ENCODE measurements at regions not wholly inside any gene's neighbourhood (a gene's known extent, or its start where the extent isn't known, plus 50 kb on each side); places are given as distances from the start of the nearest gene placed in this dataset.

GRCh38 chr10:3429676-3430075, 257.1 kb upstream of the PITRM1 start:
- no peak for TF ChIP-seq CTCF (IDR thresholded peaks at IDR 0.05; ENCODE audit: insufficient read depth, low read length)
- no peak for TF ChIP-seq POLR2AphosphoS5 (IDR thresholded peaks at IDR 0.05; ENCODE audit: low read depth)
- no peak for TF ChIP-seq GABPA (IDR thresholded peaks at IDR 0.05; ENCODE audit: low read depth)
- no peak for TF ChIP-seq REST (IDR thresholded peaks at IDR 0.05; ENCODE audit: insufficient replicate concordance, low read depth)
- TF ChIP-seq SPI1 (IDR thresholded peaks at IDR 0.05; ENCODE audit: borderline replicate concordance, low read depth) = no peak
